ENCODE measurements at regions not wholly inside any gene's neighbourhood (a gene's known extent, or its start where the extent isn't known, plus 50 kb on each side); places are given as distances from the start of the nearest gene placed in this dataset.

DNA sequence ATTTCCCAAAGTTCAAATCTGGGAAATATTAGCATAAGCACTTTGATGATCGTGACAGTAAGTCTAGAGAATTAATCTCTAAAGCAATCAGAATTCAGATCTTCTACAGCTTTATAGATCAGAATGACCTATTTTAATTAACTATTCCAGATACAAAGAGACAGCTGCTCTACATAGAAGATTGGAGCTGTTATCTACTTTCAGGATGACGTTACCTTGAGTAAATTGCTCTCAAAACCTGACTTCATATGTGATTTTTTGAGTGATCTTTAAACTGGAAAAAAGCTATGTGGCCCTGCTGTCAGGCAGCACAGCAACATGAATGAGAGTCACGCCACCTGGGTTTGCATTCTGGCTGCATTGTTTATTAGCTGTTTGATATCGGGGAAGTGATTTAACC, 259.9 kb upstream of the CDH6 start:
- TF ChIP-seq CTCF (IDR thresholded peaks at IDR 0.05) (no peak), POLR2AphosphoS5 (IDR thresholded peaks at IDR 0.05) (no peak), EP300 (IDR thresholded peaks at IDR 0.05) (no peak), POLR2A (IDR thresholded peaks at IDR 0.05) (no peak)
